CD4-positive, alpha-beta T cell treated with Interleukin-12 subunit alpha and Interleukin-12 subunit beta, for 1 hour (primary cell): ENCODE measurements at regions not wholly inside any gene's neighbourhood (a gene's known extent, or its start where the extent isn't known, plus 50 kb on each side); places are given as distances from the start of the nearest gene placed in this dataset.
"Not testable (repeated sequence)": the region's sequence is repeated elsewhere in the genome, so short reads cannot be mapped to it uniquely, and the experiment has no call there.

Source experiments
- DNase-seq: peaks from one replicate; pipeline ENCODE4 v3.0.0-alpha.2; 2020

- DNase-seq = peak; percentile 17
These were observed 136.7 kb downstream of the CAVIN4 start for GRCh38 chr9:100714372-100715099.

- no peak for DNase-seq
These were observed 137.2 kb downstream of the CAVIN4 start for GRCh38 chr9:100715100-100715380.

GRCh38 chr9:100718717-100719116 is 140.8 kb downstream of the CAVIN4 start:
- DNase-seq = no peak

- no peak for DNase-seq
These were observed 143.0 kb downstream of the CAVIN4 start for GRCh38 chr9:100720922-100721321.

GRCh38 chr9:100724886-100725285 is 147.0 kb downstream of the CAVIN4 start:
- DNase-seq = no peak

GRCh38 chr9:100725371-100725770 is 147.5 kb downstream of the CAVIN4 start:
- DNase-seq = no peak

- no peak for DNase-seq
These were observed 151.5 kb downstream of the CAVIN4 start for GRCh38 chr9:100729336-100729895.

- no peak for DNase-seq
These were observed 152.2 kb downstream of the CAVIN4 start for GRCh38 chr9:100730086-100730485.

GRCh38 chr9:100731038-100731556 is 153.2 kb downstream of the CAVIN4 start:
- DNase-seq = no peak

GRCh38 chr9:100731557-100731956 is 153.7 kb downstream of the CAVIN4 start:
- DNase-seq = no peak

- DNase-seq = no peak
These were observed 161.3 kb downstream of the CAVIN4 start for GRCh38 chr9:100739208-100739607.

GRCh38 chr9:100739666-100740065 is 161.8 kb downstream of the CAVIN4 start:
- DNase-seq = no peak

GRCh38 chr9:100748930-100749329 is 171.1 kb downstream of the CAVIN4 start:
- DNase-seq = not testable (repeated sequence)

GRCh38 chr9:100756217-100756616 is 178.3 kb downstream of the CAVIN4 start:
- no peak for DNase-seq

- DNase-seq = no peak
These were observed 181.3 kb downstream of the CAVIN4 start for GRCh38 chr9:100759215-100759614.

GRCh38 chr9:100761276-100761802 is 183.5 kb downstream of the CAVIN4 start:
- DNase-seq = no peak

GRCh38 chr9:100774326-100774725 is 196.4 kb downstream of the CAVIN4 start:
- no peak for DNase-seq

GRCh38 chr9:100774962-100775361 is 197.1 kb downstream of the CAVIN4 start:
- DNase-seq = no peak

- no peak for DNase-seq
These were observed 198.0 kb downstream of the CAVIN4 start for GRCh38 chr9:100775912-100776311.

GRCh38 chr9:100784755-100785154 is 206.9 kb downstream of the CAVIN4 start:
- no peak for DNase-seq

- DNase-seq = no peak
These were observed 208.1 kb downstream of the CAVIN4 start for GRCh38 chr9:100785946-100786345.

GRCh38 chr9:100794738-100795269 is 216.9 kb downstream of the CAVIN4 start:
- no peak for DNase-seq

- no peak for DNase-seq
These were observed 224.6 kb upstream of the PLPPR1 start for GRCh38 chr9:100803956-100804355.

- DNase-seq = no peak
These were observed 216.9 kb upstream of the PLPPR1 start for GRCh38 chr9:100811643-100812042.
